SK-N-MC (cell line): ENCODE measurements at regions not wholly inside any gene's neighbourhood (a gene's known extent, or its start where the extent isn't known, plus 50 kb on each side); places are given as distances from the start of the nearest gene placed in this dataset.

Experiments
- DNase-seq: peaks from one replicate; pipeline ENCODE4 v3.0.0-alpha.2; 2011; ENCODE audit warnings: low read depth, low spot score
- H3K27ac ChIP-seq: fragments of 200-600 bp; sonication (generic); 2 replicates; pipeline ENCODE4 v1.5.1; 2016; ENCODE audit warnings: mixed run types
- H3K36me3 ChIP-seq: fragments of 200-600 bp; sonication (generic); 2 replicates; pipeline ENCODE4 v1.6.1; 2017; ENCODE audit warnings: antibody characterized with exemption, low read length, mixed read lengths; ENCODE audit not compliant: insufficient read depth
- H3K4me3 ChIP-seq: fragments of 200-600 bp; sonication (generic); 2 replicates; pipeline ENCODE4 v1.5.1; 2016
- H3K9ac ChIP-seq: fragments of 200-600 bp; sonication (generic); 2 replicates; pipeline ENCODE4 v1.8.0; 2017; ENCODE audit warnings: mixed run types, mixed read lengths; ENCODE audit not compliant: insufficient read length
- H3K9me3 ChIP-seq: fragments of 200-600 bp; sonication (generic); 2 replicates; pipeline ENCODE4 v1.6.1; 2017; ENCODE audit warnings: low read depth, mild to moderate bottlenecking, antibody characterized with exemption, low read length, moderate library complexity, mixed read lengths
- EZH2 ChIP-seq: fragments of 200-600 bp; sonication (generic); IDR thresholded peaks from one replicate; pipeline ENCODE4 v1.6.1; 2017; ENCODE audit warnings: antibody characterized with exemption
- FOXP2 ChIP-seq: optimal IDR thresholded peaks from 2 replicates; pipeline ENCODE3; 2011; ENCODE audit warnings: mild to moderate bottlenecking, moderate library complexity; ENCODE audit not compliant: insufficient read depth; ENCODE audit errors: extremely low read length, control extremely low read depth
- POLR2AphosphoS5 ChIP-seq: IDR thresholded peaks from 2 replicates; pipeline ENCODE4 v1.6.1; 2012; ENCODE audit warnings: mild to moderate bottlenecking, low read depth, low read length, borderline replicate concordance

DNA sequence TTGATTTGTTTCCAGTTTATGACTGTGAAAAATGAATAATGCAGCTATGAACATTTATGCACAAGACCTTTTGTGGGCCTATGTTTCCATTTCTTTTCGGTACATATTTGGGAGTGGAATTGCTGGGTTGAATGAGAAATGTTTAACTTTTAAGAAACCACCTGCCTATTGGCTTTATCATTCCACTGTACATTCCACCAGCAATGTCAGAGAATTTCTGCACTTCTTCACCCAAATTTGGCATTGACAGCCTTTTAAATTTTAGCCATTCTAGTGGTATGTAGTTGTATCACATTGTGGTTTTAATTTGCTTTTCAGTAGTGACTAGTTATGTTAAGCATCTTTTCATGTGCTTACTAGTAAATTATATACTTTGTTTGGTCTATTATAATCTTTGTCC is 317.0 kb upstream of the TMTC1 start:
- no peak overlapping the region for H3K27ac ChIP-seq
- H3K4me3 ChIP-seq = no peak overlapping the region
- no peaks in the 10 kb centered on the region for H3K36me3 ChIP-seq
- TF ChIP-seq POLR2AphosphoS5 (no peak), EZH2 (no peak)
- DNase-seq = no peak
- no peaks in the 10 kb centered on the region for H3K9me3 ChIP-seq
- no peak overlapping the region for H3K9ac ChIP-seq

DNA sequence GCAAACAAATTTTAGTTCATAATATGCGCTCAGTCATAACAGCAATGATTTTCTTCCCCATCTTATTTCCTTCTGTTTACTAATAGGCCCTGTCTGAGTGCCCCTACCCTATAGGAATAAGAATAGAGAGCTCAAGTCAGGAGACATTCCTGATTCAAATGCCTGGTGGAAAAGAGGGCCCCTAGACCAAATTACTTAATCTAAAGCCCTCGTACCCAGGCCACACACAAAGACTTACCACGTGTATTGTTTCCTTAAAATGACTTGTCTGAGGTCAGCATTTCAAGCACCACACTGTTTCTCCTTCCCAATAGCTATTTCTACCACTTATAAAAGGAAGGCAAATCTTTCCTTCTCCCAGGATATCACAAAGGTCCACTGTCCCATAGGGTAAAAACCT is 314.9 kb upstream of the TMTC1 start:
- TF ChIP-seq POLR2AphosphoS5 (no peak), EZH2 (no peak), FOXP2 (no peak)
- no peak for DNase-seq
- no peaks in the 10 kb centered on the region for H3K36me3 ChIP-seq
- no peak overlapping the region for H3K27ac ChIP-seq
- H3K9ac ChIP-seq = no peak overlapping the region
- no peak overlapping the region for H3K4me3 ChIP-seq
- H3K9me3 ChIP-seq = no peaks in the 10 kb centered on the region

DNA sequence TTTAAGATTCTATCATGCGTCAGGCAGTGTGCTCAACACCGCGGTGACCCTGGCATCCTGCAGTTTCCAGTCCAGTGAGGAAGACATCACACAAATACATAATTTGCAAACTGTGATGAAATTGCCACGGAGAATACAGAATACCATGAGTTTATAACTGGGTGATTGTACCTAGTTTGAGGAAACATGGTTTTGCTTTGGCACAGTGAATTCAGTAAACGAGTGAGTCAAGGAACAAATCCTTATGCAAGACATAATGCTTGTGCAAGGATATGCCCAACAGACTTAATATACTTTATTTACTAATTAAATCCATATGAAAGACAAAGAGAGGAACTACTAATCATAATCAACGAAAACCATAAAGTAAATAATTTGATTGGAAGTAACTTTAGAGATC is 311.8 kb upstream of the TMTC1 start:
- Histone ChIP-seq H3K27ac (no peak overlapping the region), H3K9me3 (no peaks in the 10 kb centered on the region), H3K9ac (no peak overlapping the region), H3K4me3 (no peak overlapping the region), H3K36me3 (no peaks in the 10 kb centered on the region)
- DNase-seq = no peak
- TF ChIP-seq POLR2AphosphoS5 = no peak
- TF ChIP-seq EZH2 = no peak
- no peak for TF ChIP-seq FOXP2

DNA sequence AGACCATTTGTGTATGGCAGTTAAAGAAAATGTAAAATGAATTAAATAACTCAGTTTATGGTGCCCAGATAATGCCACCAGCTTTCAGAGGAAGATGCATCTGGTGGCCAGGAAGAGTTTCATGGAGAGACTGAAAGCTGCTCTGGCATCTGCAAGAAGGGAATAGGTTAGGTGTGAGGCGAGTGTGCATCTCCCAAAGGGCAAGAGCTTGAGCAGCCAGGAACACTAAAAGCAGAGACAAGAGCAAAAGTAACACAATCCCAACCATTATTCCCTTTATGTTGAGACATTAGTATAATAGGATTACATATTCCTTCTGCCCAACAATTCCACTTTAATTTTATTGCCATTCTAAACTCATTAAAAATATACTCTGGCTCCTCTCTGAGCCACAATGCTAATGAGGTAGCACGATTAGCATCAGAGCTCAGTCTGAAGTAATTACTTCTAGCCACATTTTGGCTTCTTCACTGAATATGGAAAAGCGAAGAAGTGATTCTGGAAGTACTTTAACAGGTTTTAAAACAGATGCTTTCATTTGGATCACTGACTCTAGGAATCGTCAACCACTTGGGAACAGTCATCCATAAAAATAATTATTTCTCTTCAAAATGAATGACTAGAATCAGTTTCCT is 309.4 kb upstream of the TMTC1 start:
- no peak overlapping the region for H3K4me3 ChIP-seq
- H3K9me3 ChIP-seq = no peaks in the 10 kb centered on the region
- no peak for DNase-seq
- H3K36me3 ChIP-seq = no peaks in the 10 kb centered on the region
- TF ChIP-seq EZH2 = no peak
- TF ChIP-seq POLR2AphosphoS5 = no peak
- no peak for TF ChIP-seq FOXP2
- no peak overlapping the region for H3K9ac ChIP-seq
- H3K27ac ChIP-seq = no peak overlapping the region

DNA sequence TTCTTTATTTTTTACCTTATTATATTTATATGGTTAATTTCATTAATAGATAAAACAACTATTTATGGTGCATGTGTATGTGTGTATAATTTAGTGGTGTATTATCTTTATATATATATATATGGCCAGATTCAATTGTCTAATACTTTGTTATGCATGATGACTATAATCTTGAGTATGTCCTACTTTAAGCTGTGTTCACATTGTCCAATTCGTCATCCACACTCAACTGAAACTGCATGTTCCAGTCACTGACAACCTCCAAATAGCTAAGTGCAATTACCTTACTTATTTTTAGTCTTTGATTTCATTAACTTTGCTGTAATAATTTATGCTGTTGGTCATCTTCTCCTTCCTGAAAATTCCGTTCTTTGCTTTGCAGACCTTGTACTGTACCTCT is 306.5 kb upstream of the TMTC1 start:
- no peaks in the 10 kb centered on the region for H3K36me3 ChIP-seq
- DNase-seq = no peak
- H3K9ac ChIP-seq = no peak overlapping the region
- no peak overlapping the region for H3K4me3 ChIP-seq
- H3K27ac ChIP-seq = no peak overlapping the region
- TF ChIP-seq EZH2 = no peak
- no peak for TF ChIP-seq POLR2AphosphoS5
- TF ChIP-seq FOXP2 = no peak
- no peaks in the 10 kb centered on the region for H3K9me3 ChIP-seq

DNA sequence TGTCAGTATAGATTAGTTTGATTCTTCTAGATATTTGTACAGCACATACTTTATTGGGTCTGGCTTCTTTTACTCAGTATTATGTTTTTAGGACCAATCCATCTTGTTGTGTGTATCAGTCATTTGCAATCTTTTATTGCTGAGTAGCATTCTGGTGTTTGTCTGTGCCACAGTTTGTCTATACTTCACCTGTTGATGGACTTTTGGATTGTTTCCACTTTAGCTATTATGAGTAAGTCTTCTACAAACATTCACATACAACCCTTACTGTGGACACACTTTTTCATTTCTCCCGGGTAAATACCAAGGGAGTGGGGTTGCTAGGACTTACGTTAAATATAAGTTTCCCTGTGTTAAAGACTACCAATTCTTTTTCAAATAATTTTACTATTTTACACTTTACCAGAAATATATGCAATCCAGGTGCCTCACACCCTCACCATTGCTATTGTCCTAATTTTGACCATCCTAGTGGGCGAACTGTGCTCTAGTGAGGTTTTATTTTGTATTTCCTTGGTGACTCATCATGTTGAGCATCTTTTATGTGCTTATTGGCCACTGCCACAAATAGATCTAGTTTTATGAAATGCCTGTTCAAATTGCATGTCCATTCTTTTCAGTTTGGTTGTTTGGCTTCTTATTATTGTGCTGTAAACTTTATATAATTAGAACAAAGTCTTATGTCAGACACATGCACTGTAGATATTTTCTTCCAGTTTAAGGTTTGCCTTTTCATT is 304.7 kb upstream of the TMTC1 start:
- DNase-seq = no peak
- no peak for TF ChIP-seq EZH2
- TF ChIP-seq POLR2AphosphoS5 = no peak
- no peak for TF ChIP-seq FOXP2
- Histone ChIP-seq H3K9ac (no peak overlapping the region), H3K4me3 (no peak overlapping the region), H3K36me3 (no peaks in the 10 kb centered on the region), H3K9me3 (no peaks in the 10 kb centered on the region), H3K27ac (no peak overlapping the region)

DNA sequence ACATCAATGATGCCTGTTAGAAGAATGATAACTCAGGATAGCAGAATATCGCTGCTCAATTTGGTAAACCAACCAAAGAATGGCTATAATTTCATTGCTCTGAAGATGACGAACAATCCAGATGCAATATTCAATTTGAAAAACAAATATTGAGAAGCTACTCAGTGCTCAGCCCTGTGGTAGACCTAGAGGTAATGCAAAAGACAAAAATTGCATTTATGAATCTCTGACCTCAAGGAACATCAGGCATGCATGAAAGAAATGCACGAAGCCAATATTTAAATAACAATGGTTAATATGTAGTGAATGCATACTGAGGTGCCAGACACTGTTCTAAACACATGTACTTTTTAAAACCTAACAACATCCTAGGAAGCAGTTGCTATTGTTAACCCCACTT is 298.6 kb upstream of the TMTC1 start:
- H3K4me3 ChIP-seq = no peak overlapping the region
- no peak overlapping the region for H3K27ac ChIP-seq
- no peak overlapping the region for H3K9ac ChIP-seq
- H3K9me3 ChIP-seq = no peaks in the 10 kb centered on the region
- no peaks in the 10 kb centered on the region for H3K36me3 ChIP-seq
- no peak for DNase-seq
- TF ChIP-seq FOXP2 (no peak), POLR2AphosphoS5 (no peak), EZH2 (no peak)

DNA sequence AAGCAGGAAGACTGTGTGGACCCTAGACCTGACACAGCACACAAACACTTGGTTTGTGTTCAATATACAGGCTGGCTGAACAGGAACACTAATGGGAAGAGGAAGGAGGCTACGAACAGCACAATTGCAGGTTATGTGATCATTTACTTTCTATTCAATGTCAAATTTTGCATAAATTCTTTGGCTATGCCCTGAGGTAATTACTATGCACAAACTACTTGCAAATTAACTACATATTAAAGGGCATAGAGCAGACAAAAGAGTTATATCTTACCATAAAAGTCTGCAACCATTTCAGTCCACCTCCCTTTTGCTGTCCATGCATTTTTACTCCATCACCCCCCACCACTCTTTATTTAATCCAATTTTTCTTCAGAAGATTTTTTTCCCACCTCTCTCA is 291.2 kb upstream of the TMTC1 start:
- Histone ChIP-seq H3K9ac (no peak overlapping the region), H3K36me3 (no peaks in the 10 kb centered on the region), H3K9me3 (no peaks in the 10 kb centered on the region), H3K4me3 (no peak overlapping the region), H3K27ac (no peak overlapping the region)
- TF ChIP-seq FOXP2 = no peak
- no peak for TF ChIP-seq POLR2AphosphoS5
- no peak for TF ChIP-seq EZH2
- DNase-seq = no peak

DNA sequence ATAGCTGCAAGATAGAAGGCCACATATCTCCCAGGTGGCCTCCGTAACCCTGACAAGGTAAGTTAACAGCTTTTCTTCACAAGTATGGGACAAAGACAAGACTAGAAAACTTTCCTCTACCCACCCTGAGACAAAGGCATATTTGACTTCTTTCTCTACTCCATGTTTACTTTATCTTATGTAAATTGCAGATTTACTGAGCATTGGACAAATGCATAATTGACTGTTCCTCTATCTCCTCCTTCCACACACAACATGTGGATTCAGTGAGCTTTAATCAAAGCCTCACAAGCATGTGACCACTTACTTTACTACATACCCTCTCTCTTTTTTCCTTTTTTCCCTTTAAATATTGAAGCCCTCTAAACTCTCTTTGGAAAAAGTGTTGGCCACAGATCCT is 289.1 kb upstream of the TMTC1 start:
- TF ChIP-seq FOXP2 (no peak), EZH2 (no peak), POLR2AphosphoS5 (no peak)
- Histone ChIP-seq H3K4me3 (no peak overlapping the region), H3K9me3 (no peaks in the 10 kb centered on the region), H3K36me3 (no peaks in the 10 kb centered on the region), H3K9ac (no peak overlapping the region), H3K27ac (no peak overlapping the region)
- no peak for DNase-seq
